ENCODE measurements at regions not wholly inside any gene's neighbourhood (a gene's known extent, or its start where the extent isn't known, plus 50 kb on each side); places are given as distances from the start of the nearest gene placed in this dataset.

DNA sequence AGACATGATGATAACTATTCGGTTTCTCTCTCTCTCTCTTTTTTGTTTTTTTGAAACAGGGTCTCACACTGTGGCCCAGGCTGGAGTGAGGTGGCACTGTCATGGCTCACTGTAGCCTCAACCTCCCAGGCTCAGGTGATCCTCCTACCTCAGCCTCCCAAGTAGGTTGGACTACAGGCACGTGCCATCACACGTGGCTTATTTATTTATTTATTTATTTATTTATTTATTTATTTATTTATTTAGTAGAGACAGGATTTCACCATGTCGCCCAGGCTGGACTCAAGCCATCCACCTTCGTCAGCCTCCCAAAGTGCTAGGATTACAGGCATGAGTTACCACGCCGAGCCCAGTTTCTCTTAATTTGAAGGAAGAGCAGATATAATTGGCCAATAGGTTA lies 427.9 kb upstream of the JAG1 start:
- DNase-seq = no peak

DNA sequence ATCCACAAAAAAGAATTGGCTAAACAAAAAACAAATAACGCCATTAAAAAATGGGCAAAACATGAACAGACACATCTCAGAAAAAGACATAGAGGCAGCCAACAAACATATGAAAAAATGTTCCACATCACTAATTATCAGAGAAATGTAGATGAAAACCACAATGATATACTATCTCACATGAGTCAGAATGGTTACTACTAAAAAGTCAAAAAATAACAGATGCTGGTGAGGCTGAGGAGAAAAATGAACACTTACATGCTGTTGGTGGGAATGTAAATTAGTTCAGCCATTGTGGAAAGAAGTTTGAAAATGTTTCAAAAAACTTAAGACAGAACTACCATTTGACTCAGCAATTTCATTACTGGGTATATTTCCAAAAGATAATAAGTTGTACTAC lies 430.1 kb upstream of the JAG1 start:
- no peak for DNase-seq

DNA sequence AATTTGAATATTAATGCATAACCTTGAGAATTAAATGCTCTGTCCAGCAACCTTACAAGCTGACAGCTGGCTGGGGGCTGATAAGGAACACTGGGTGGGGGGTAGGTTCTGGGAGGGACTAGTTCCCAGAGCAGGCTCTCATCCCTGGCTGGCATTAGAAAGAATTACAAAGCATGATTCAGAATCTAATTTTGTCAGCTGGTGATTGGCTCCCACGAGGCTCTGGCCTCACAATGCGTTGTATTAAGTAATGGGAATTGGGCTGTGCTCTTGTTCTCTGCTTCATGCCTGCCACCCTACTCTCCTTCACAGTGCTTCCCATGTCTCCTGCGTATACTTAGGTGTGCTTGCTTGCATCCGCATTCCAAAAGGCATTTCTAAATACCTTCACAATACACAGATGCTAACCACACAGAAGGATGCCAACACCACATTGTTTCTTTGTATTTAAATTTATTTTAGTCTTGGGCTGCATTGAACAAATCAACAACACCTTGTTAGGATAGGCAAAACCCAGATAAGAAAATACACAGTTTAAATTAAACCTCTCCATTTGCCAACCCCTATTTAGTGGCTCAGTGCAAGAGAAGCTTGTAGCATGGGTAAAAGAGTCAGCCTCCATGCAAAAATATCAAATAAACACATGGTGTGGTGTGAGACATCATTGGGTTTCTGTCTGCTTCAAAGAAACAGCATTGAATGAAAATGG lies 434.5 kb upstream of the JAG1 start:
- no peak for DNase-seq

DNA sequence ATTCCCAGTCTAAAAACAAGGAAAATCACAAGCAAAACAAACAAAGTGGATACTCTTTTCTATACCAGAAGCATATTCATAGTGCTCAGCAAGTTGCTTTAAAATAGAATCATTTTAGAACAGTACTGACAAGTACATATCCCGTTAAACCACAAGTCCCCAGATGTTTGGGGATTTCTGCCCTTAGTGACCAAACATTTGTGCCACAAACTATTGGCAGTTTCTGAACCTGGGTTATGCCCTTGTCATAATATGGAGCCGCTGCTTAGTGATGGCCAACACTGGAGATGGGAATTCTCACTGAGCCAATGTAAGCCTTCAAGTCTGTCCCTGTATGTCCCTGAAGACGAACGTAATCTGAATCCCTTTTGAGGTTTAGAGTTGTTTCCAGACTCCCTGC lies 436.7 kb upstream of the JAG1 start:
- no peak for DNase-seq

DNA sequence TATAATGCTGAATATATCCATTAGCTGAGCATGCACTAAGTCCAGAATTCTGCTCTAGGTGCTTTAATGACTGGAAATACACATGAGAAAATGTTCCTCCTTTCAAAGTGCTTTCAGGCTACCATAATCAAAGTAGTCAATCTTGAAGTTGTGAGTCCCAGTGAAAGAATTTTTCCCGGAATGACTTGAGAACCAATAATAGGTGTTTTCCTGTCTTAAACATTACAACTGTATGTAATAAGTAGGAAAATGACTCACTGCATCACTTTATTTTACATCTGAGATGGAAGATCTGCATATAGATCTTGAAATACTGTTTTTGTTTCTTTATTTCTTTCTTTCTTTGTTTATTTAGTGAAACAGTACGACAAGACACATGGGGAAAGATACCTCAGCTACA lies 437.4 kb upstream of the JAG1 start:
- DNase-seq = no peak

GRCh38 chr20:11112832-11113231 lies 439.0 kb upstream of the JAG1 start:
- no peak for DNase-seq

GRCh38 chr20:11114382-11114781 lies 440.6 kb upstream of the JAG1 start:
- DNase-seq = no peak

DNA sequence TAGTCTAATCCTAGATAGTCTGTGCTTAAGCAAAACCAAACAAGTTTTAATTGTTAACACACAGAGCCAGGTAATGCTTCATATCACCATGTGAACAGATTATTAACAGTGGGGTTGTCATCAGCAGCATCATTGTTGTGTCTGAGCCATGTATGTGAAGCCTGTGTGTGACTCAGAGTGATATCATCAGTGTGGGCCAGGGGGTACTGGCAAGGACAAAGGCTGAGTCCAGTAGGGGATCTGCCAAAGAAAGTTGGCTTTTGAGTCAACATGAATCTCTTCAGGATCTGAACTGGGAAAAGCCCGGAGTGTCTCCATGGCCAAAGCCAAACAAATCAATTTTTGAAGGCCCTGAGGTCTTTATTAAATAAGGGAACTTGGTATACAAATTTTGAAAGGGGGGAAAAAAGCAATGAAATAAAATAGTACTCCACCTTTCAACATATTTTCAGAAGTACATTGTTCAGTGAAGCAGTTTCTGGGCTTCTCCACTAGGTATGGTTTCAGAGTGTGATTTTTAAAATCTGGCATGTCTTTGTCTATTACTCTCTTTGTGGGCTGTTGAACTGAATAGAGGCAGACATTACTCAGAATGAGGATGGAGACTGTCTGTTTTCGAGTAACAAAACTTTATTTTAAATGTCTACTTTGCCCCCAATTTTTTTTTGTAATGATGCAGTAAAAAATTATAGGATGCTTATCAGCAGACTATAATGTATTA lies 444.2 kb upstream of the JAG1 start:
- no peak for DNase-seq

DNA sequence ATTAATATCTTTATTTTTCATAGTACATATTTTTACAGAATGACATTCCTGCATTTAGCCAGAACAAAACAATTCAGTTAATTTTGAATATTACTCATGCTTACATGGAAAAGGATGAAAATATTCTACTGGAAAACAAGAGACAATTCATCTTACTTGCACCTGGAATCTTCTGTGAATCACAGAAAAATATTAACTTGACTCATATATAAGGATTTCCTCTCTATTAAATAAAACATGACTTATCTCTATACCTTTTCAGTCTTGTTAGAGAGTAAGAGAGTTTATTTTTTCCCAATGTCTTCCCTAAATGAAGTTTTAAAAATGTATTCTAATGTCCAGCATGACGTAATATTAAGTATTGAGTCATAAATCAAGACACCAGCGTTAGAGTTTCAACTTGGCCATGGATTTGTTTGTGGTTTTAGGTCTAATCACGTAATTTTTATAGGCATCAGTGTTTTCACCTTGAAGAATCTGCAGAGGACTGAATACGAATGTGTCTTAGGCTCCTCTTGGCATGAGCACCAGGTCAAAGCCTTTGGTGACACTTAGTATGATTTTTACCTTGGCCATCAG lies 445.1 kb upstream of the JAG1 start:
- no peak for DNase-seq

DNA sequence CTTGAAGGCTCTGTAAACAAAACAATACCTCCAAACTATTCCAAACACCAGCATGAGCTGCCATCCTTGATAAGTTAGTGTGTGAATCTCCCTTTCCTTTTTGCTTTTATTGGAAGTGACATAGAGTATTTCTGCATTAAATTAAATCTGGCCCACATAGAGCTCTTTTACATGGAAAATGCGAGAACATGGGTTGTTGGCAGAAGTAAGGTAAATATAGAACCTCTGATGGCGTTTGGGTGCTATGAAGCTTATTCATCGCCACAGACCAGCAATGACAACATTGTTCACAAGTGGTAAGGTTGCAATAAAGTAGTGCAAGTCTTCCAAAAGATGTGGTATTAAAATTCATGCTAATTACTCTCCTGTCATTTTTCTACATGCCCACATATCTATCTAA lies 445.8 kb upstream of the JAG1 start:
- no peak for DNase-seq

- no peak for DNase-seq
These were observed 446.6 kb upstream of the JAG1 start for GRCh38 chr20:11120431-11120830.

DNA sequence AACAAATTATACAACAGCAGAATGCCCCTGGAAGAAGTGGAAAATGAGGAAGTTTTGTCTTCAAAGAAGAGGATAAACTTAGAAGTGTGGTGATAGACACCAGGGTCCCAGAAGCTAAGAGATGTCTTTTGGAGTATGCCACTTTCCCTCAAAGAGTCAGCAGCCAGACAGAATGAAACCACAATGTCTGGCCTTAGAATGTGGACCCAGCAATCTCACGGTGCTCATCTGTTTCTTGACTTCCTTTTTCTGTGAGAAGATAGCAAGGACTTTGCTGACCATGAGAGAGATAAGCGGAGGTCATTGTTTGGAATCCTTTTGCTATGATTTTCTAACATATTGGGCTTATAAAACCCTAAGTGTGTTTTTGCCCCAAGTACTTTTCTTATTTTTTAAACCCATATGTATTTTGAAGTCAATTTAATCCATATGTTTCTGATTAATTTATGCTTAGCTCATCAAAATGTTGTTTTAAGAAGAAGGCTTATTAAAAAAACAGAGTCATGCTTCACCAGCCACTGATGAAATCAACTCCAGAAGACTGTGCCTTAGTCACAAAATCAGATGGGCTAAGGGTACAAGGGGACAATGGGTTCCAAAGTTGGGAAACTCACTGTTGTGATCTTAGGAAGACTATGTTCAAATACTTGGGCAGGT lies 451.2 kb upstream of the JAG1 start:
- DNase-seq = no peak

DNA sequence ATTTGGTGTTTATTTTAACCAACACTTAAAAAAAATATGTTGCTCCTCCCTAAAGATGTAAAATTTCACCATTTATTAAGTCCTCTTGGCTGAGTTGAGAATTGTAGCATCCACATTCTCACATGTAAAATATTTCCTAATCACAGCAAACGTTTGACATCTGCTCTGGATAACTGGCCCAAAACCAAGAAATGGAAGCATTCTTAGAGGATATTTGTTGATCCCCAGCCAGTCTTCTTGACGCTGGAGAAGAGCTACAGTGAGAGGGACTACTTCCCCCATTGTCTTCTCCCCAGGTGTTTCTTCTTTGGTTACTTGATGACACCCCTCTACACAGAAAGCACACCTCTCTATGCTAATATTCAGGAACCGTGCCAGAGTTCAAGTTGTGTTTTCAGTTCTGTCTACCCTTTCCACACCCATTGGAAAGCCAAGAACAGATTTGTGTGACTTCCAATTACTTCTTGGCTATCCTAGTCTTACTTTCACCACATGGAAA lies 454.5 kb upstream of the JAG1 start:
- DNase-seq = no peak

GRCh38 chr20:11128721-11129120 lies 454.9 kb upstream of the JAG1 start:
- no peak for DNase-seq

- no peak for DNase-seq
These were observed 456.9 kb upstream of the JAG1 start for GRCh38 chr20:11130554-11131166.

GRCh38 chr20:11132819-11133415 lies 459.1 kb upstream of the JAG1 start:
- DNase-seq = no peak

GRCh38 chr20:11136691-11137090 lies 462.9 kb upstream of the JAG1 start:
- DNase-seq = no peak

DNA sequence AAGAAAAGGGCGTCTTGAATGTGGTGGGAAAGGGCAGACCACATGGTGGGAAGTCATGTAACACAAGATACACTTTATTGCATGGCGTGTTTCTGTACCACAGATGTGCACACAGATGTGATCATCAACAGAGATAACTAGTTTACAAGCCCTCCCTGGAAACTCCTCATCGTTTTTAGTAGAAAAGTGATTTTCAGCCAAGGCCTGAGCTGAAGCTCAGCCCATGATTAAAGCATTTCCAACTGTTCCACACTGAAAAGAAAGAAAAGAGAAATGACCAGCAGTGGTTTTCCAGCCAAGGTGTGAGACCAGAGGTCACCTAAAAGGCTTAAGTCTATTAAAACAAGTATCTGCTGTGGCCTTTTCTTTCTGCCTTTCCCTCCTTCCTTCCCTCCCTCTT lies 463.9 kb upstream of the JAG1 start:
- no peak for DNase-seq

DNA sequence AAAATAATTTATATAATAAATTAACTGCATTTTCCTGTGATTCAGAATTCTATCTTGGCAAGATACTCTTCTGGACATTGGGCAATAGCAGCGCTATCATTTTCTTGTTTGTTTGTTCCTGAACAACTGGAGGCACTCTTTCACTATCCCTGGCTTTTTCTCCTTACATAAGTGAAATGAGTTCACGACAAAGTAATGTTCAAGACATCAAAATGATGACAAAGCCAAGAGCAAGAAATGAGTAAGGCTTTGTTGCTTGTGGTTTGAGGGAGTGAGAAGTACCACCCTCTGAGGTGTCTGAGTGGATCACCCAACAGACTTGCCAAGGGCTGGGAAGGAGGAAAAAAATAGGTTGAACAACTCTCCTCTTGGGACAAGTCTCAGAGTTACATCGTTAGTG lies 466.6 kb upstream of the JAG1 start:
- DNase-seq = no peak

DNA sequence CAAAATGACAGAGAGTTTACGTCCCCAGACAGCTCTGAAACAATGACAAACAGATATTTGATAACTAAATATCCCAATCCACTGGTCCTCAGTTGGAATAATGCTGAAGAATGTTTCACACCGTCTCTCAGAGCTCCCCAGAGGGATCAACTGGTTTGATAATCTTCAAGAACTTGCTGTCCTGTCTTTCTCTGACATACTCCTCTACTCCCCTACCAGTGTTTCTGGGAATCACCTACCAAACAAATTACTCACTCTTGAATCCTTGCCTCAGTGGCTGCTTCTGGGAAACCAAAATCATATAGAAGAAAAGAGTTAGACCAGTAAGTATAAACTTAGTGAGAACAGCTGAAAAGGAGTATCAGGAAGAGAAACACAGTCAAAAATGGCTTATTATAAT lies 469.7 kb upstream of the JAG1 start:
- DNase-seq = no peak

- DNase-seq = no peak
These were observed 470.5 kb upstream of the JAG1 start for GRCh38 chr20:11144114-11144950.

- DNase-seq = no peak
These were observed 471.8 kb upstream of the JAG1 start for GRCh38 chr20:11145616-11146015.
